ENCODE measurements at regions not wholly inside any gene's neighbourhood (a gene's known extent, or its start where the extent isn't known, plus 50 kb on each side); places are given as distances from the start of the nearest gene placed in this dataset.
"Not testable (repeated sequence)": the region's sequence is repeated elsewhere in the genome, so short reads cannot be mapped to it uniquely, and the experiment has no call there.

- H3K27me3 Mint-ChIP-seq: no peaks in the 10 kb centered on the region
- no peaks in the 10 kb centered on the region for H3K4me1 Mint-ChIP-seq
- no peak overlapping the region for H3K27ac ChIP-seq (ENCODE audit: low read length in 2 of 2)
- H3K9me3 ChIP-seq (ENCODE audit: control extremely low read depth in 1 of 3, control insufficient read depth in 2 of 3, insufficient read depth in 1 of 3, low read length in 2 of 3): no peaks in the 10 kb centered on the region
- H4K20me1 ChIP-seq (ENCODE audit: control insufficient read depth, insufficient read depth, low read length, poor library complexity, severe bottlenecking): no peaks in the 10 kb centered on the region
- DNase-seq (no peak), ATAC-seq (ENCODE audit: low read depth) (no peak)
- ChIA-PET POLR2A (no interaction called here), CTCF (no interaction called here)
- no peaks in the 10 kb centered on the region for H3K4me1 ChIP-seq (ENCODE audit: control insufficient read depth in 2 of 2, insufficient read depth in 2 of 2, low read length in 2 of 2)
- WGBS (ENCODE audit: insufficient coverage): no CpG with 5 or more reads among the region's 1 CpG
- no peaks in the 10 kb centered on the region for H3K9me3 Mint-ChIP-seq (ENCODE audit: insufficient read depth)
- no peak overlapping the region for H3K27ac Mint-ChIP-seq
- H3K4me3 Mint-ChIP-seq: no peak overlapping the region
- no peaks in the 10 kb centered on the region for H3K27me3 ChIP-seq (replicated peaks in 1 of 4; ENCODE audit: control extremely low read depth in 1 of 4, control insufficient read depth in 3 of 4, insufficient read depth in 4 of 4, low read length in 3 of 4)
- no peak overlapping the region for H3K9ac ChIP-seq (ENCODE audit: low read length)
- no peak overlapping the region for H3K4me2 ChIP-seq (replicated peaks; ENCODE audit: low read depth, low read length, poor library complexity, severe bottlenecking)
- H3K4me3 ChIP-seq (ENCODE audit: control extremely low read depth in 1 of 5, extremely low read depth in 1 of 5, insufficient read depth in 1 of 5, low read depth in 2 of 5, low read length in 4 of 5): no peak overlapping the region
- no peaks in the 10 kb centered on the region for H3K36me3 ChIP-seq (replicated peaks in 1 of 2; ENCODE audit: control extremely low read depth in 1 of 2, control insufficient read depth in 1 of 2, extremely low read depth in 1 of 2, insufficient read depth in 2 of 2, low read length in 1 of 2)
- TF ChIP-seq CTCF (IDR thresholded peaks at IDR 0.05) (no peak), EZH2 (IDR thresholded peaks at IDR 0.05; ENCODE audit: borderline replicate concordance, insufficient read depth, low read depth, low read length, poor library complexity, severe bottlenecking) (no peak)
- intact Hi-C loops (cut with micrococcal nuclease): no loop called here
- H3K79me2 ChIP-seq (ENCODE audit: control insufficient read depth, insufficient read depth, low read length): no peaks in the 10 kb centered on the region
- no peak overlapping the region for H2AFZ ChIP-seq (ENCODE audit: insufficient read depth, low read depth, low read length, poor library complexity, severe bottlenecking)
Measured at GRCh38 chr20:54984104-54984448, 508.7 kb downstream of the DOK5 start.

GRCh38 chr20:54983394-54984103 is 508.2 kb downstream of the DOK5 start:
- H3K4me2 ChIP-seq (replicated peaks; ENCODE audit: low read depth, low read length, poor library complexity, severe bottlenecking); H3K27ac ChIP-seq (ENCODE audit: low read length in 2 of 2); intact Hi-C loops (cut with micrococcal nuclease); H3K9ac ChIP-seq (ENCODE audit: low read length); ATAC-seq (ENCODE audit: low read depth); H3K4me3 Mint-ChIP-seq; H3K4me3 ChIP-seq (ENCODE audit: control extremely low read depth in 1 of 5, extremely low read depth in 1 of 5, insufficient read depth in 1 of 5, low read depth in 2 of 5, low read length in 4 of 5); H3K4me1 ChIP-seq (ENCODE audit: control insufficient read depth in 2 of 2, insufficient read depth in 2 of 2, low read length in 2 of 2); H3K79me2 ChIP-seq (ENCODE audit: control insufficient read depth, insufficient read depth, low read length); H3K27ac Mint-ChIP-seq; H2AFZ ChIP-seq (ENCODE audit: insufficient read depth, low read depth, low read length, poor library complexity, severe bottlenecking); H4K20me1 ChIP-seq (ENCODE audit: control insufficient read depth, insufficient read depth, low read length, poor library complexity, severe bottlenecking); DNase-seq; H3K27me3 Mint-ChIP-seq; H3K9me3 Mint-ChIP-seq (ENCODE audit: insufficient read depth); CTCF ChIA-PET; POLR2A ChIA-PET; H3K36me3 ChIP-seq (replicated peaks in 1 of 2; ENCODE audit: control extremely low read depth in 1 of 2, control insufficient read depth in 1 of 2, extremely low read depth in 1 of 2, insufficient read depth in 2 of 2, low read length in 1 of 2); H3K9me3 ChIP-seq (ENCODE audit: control extremely low read depth in 1 of 3, control insufficient read depth in 2 of 3, insufficient read depth in 1 of 3, low read length in 2 of 3); H3K27me3 ChIP-seq (replicated peaks in 1 of 4; ENCODE audit: control extremely low read depth in 1 of 4, control insufficient read depth in 3 of 4, insufficient read depth in 4 of 4, low read length in 3 of 4); H3K4me1 Mint-ChIP-seq: not testable (repeated sequence)
- WGBS (ENCODE audit: insufficient coverage): 92% methylated on average over 3 of the region's 11 CpGs
